RWPE2 (cell line): ENCODE measurements at regions not wholly inside any gene's neighbourhood (a gene's known extent, or its start where the extent isn't known, plus 50 kb on each side); places are given as distances from the start of the nearest gene placed in this dataset.

Source experiments
- ATAC-seq: fragments of 200-7000 bp; cut with Tn5 transposase; 3 replicates; pipeline ENCODE4 v1.9.1; 2021; ENCODE audit warnings: low read depth
- DNase-seq: peaks from one replicate; pipeline ENCODE4 v3.0.0-alpha.2; 2020; ENCODE audit warnings: low spot score
- H3K27ac ChIP-seq: fragments of 450-650 bp; 2 replicates; pipeline ENCODE4 v1.5.1; 2017; ENCODE audit warnings: mild to moderate bottlenecking; ENCODE audit not compliant: poor library complexity, severe bottlenecking
- H3K27me3 ChIP-seq: fragments of 250-450 bp; sonication (Bioruptor Pico); 2 replicates; pipeline ENCODE4 v1.5.1; 2021; ENCODE audit warnings: mild to moderate bottlenecking, moderate library complexity; ENCODE audit not compliant: insufficient read depth, poor library complexity, severe bottlenecking
- H3K36me3 ChIP-seq: fragments of 250-450 bp; sonication (Bioruptor Pico); 2 replicates; pipeline ENCODE4 v1.5.1; 2020; ENCODE audit warnings: low read depth, mild to moderate bottlenecking, moderate library complexity
- H3K4me1 ChIP-seq: fragments of 250-450 bp; sonication (Bioruptor Pico); 2 replicates; pipeline ENCODE4 v1.5.1; 2021; ENCODE audit warnings: mild to moderate bottlenecking, moderate library complexity; ENCODE audit not compliant: insufficient read depth, poor library complexity, severe bottlenecking
- H3K4me3 ChIP-seq: fragments of 250-450 bp; sonication (Bioruptor Pico); 2 replicates; pipeline ENCODE4 v1.5.1; 2021; ENCODE audit warnings: mild to moderate bottlenecking, moderate library complexity; ENCODE audit not compliant: severe bottlenecking
- H3K9me3 ChIP-seq: fragments of 250-450 bp; sonication (Bioruptor Pico); 2 replicates; pipeline ENCODE4 v1.5.1; 2021; ENCODE audit warnings: mild to moderate bottlenecking, moderate library complexity; ENCODE audit not compliant: severe bottlenecking
- CTCF ChIP-seq: fragments of 450-650 bp; IDR thresholded peaks from one replicate; pipeline ENCODE4 v1.5.1; 2017; ENCODE audit warnings: mild to moderate bottlenecking, moderate library complexity; ENCODE audit not compliant: poor library complexity, severe bottlenecking

DNA sequence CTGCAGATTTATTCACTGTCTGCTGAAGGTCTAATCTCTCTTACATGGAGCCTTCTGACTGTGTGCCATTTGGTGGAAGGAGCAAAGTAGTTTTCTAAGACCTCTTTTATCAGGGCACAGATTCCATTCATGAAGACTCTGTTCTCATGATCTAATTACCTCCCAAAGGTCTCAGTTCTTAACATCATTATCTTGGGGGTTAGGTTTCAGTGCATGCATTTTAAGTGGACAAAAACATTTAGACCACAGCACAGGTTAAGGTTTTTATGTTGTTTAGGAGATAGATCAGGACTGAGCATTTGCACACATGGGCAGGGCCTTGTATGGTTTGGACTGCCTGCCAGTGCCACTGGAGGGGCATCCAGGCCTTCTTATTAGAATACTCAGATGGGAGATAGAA, 746.1 kb downstream of the C12orf50 start:
- DNase-seq (no peak), ATAC-seq (no peak)
- H3K4me3 ChIP-seq, result no peak overlapping the region
- no peak for TF ChIP-seq CTCF
- H3K4me1 ChIP-seq, result no peaks in the 10 kb centered on the region
- H3K27ac ChIP-seq, result no peak overlapping the region
- H3K9me3 ChIP-seq, result peaks cover 2% of the 10 kb centered on the region
- no peaks in the 10 kb centered on the region for H3K27me3 ChIP-seq
- H3K36me3 ChIP-seq, result no peaks in the 10 kb centered on the region

DNA sequence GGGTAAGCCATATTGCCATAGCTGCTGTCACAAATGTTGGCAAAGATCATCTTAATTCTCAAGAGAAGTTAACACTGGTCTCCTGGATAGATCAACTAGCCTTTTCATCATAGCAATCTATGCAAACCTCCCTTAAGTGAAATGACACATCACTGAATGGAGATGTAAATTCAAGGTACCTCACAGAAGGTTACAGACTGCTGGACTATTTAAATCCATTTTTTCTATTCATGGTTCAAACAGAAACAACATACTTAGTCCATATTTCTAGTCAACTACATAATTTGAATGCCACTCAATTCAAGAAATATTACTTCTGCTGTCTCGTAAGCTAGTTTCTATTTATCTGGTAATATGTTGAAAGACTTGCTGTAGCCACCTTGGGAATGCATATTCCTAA, 748.3 kb downstream of the C12orf50 start:
- DNase-seq (no peak), ATAC-seq (no peak)
- H3K4me1 ChIP-seq, result no peaks in the 10 kb centered on the region
- no peaks in the 10 kb centered on the region for H3K27me3 ChIP-seq
- H3K36me3 ChIP-seq, result no peaks in the 10 kb centered on the region
- TF ChIP-seq CTCF, result no peak
- H3K27ac ChIP-seq, result no peak overlapping the region
- H3K9me3 ChIP-seq, result no peaks in the 10 kb centered on the region
- no peak overlapping the region for H3K4me3 ChIP-seq

- no peaks in the 10 kb centered on the region for H3K36me3 ChIP-seq
- TF ChIP-seq CTCF, result no peak
- no peak overlapping the region for H3K4me3 ChIP-seq
- no peaks in the 10 kb centered on the region for H3K27me3 ChIP-seq
- DNase-seq, result no peak
- no peak for ATAC-seq
- no peak overlapping the region for H3K27ac ChIP-seq
- H3K9me3 ChIP-seq, result no peaks in the 10 kb centered on the region
- H3K4me1 ChIP-seq, result no peaks in the 10 kb centered on the region
Observed at GRCh38 chr12:87280356-87280755, 748.8 kb downstream of the C12orf50 start.

DNA sequence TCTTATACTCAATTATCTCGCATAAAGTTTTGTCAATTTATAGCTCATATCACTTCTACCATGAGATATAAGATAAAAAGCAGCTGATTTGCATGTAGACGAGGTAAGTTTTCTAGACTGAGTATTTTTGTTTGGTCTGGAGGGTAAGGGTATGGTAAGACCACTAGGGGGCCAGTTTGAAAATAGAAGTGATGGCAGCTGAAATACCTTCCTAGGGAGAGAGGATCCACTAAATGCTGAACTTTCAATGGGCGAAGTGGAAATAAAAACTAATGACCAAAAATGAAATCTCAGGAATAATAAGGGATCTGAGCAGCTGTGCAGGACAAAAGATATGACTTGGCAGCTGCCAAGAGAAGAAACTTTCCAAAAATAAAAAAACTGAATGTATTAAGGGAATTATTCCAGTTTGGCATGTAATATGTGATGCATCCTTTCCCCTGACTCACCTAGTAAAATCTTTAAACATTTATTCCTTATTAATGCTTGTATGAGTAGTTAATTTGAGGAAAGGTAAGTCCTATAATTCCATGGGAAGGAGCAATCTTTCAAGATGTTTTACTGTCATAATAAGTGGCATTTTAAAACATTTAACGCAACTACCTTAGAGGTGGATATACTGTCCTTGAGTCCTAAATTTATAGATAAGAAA, 754.5 kb downstream of the C12orf50 start:
- ATAC-seq (peak; percentile 64; the same call in 2 of the 3 replicates), DNase-seq (no peak)
- H3K27ac ChIP-seq, result no peak overlapping the region
- H3K4me1 ChIP-seq, result peaks cover 6% of the 10 kb centered on the region
- no peak overlapping the region for H3K4me3 ChIP-seq
- no peaks in the 10 kb centered on the region for H3K36me3 ChIP-seq
- no peaks in the 10 kb centered on the region for H3K9me3 ChIP-seq
- H3K27me3 ChIP-seq, result no peaks in the 10 kb centered on the region
- TF ChIP-seq CTCF, result peak; percentile 69

DNA sequence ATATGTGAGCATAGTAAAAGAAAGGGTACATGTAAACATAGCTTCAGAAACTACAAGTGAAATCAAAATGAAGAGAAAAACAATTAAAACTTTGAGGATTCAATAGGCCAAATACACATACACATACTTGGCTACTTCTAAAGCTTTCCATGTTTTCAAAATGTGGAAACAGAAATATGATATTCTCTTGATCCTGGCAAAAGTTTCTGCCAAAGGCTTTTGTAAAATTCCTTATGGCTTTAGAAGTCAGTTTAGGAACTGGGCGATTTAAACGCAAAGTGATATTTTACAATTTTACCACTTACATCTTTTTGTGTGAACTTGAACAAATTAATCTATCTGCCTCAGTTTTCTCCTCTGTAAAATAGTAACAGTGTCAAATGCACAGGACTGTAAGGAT, 756.4 kb downstream of the C12orf50 start:
- no peak for TF ChIP-seq CTCF
- Histone ChIP-seq H3K27me3 (no peaks in the 10 kb centered on the region), H3K36me3 (no peaks in the 10 kb centered on the region), H3K9me3 (no peaks in the 10 kb centered on the region), H3K4me3 (no peak overlapping the region), H3K27ac (no peak overlapping the region), H3K4me1 (peaks cover 6% of the 10 kb centered on the region)
- ATAC-seq, result no peak
- DNase-seq, result no peak
